K562 (cell line): ENCODE measurements at regions not wholly inside any gene's neighbourhood (a gene's known extent, or its start where the extent isn't known, plus 50 kb on each side); places are given as distances from the start of the nearest gene placed in this dataset.

ENCODE experiments used
- CBX2 ChIP-seq: fragments of 200-600 bp; sonication (generic); IDR thresholded peaks from one replicate; pipeline ENCODE4 v1.6.1; 2012; ENCODE audit warnings: mild to moderate bottlenecking, low read length, inconsistent platforms; ENCODE audit not compliant: insufficient read depth, poor library complexity, severe bottlenecking
- MYNN ChIP-seq, 2 experiments: sonication (generic); formaldehyde crosslinking in 1 of 2; IDR thresholded peaks; 2 replicates each; pipeline versions ENCODE4 v1.5.0 to v1.6.1; 2016 to 2020; ENCODE audit warnings: antibody characterized with exemption in 1 of 2, missing genetic modification reagents in 1 of 2
- NFIC ChIP-seq: fragments of 450-650 bp; IDR thresholded peaks from 2 replicates; pipeline ENCODE4 v1.6.1; 2017; ENCODE audit warnings: mild to moderate bottlenecking, inconsistent platforms
- NFYB ChIP-seq: IDR thresholded peaks from 2 replicates; pipeline ENCODE4 v1.6.1; 2011; ENCODE audit warnings: mild to moderate bottlenecking, moderate library complexity; ENCODE audit not compliant: insufficient read length; ENCODE audit errors: extremely low read depth
- STAT5B ChIP-seq: fragments of 250-450 bp; sonication (Bioruptor Pico); IDR thresholded peaks from 2 replicates; pipeline ENCODE4 v1.8.0; 2021; ENCODE audit warnings: mild to moderate bottlenecking, inconsistent platforms
- TAF1 ChIP-seq: IDR thresholded peaks from 2 replicates; pipeline ENCODE4 v1.6.1; 2011; ENCODE audit warnings: mild to moderate bottlenecking, low read length, moderate library complexity; ENCODE audit not compliant: insufficient read depth, control insufficient read depth, severe bottlenecking; ENCODE audit errors: extremely low read depth
- ZNF217 ChIP-seq: sonication (generic); formaldehyde crosslinking; IDR thresholded peaks from 2 replicates; pipeline ENCODE4 v1.8.0; 2022; ENCODE audit warnings: mild to moderate bottlenecking, missing genetic modification reagents
- TF ChIP-seq, protein P1 (sequence below), 3 experiments: IDR thresholded peaks in 2 of 3; conservative IDR thresholded peaks in 1 of 3; 2 replicates each; pipeline ENCODE4 v1.5.1; 2011 to 2012; ENCODE audit warnings: low read length in 3 of 3, mild to moderate bottlenecking in 3 of 3, control low read depth in 2 of 3, improper control_type of control experiment in 1 of 3, inconsistent platforms in 1 of 3, low read depth in 1 of 3, mixed read lengths in 1 of 3, moderate library complexity in 1 of 3; ENCODE audit not compliant: insufficient read depth in 2 of 3
- TF ChIP-seq, protein P2 (sequence below): fragments of 450-650 bp; IDR thresholded peaks from one replicate; pipeline ENCODE4 v1.6.1; 2018; ENCODE audit warnings: mild to moderate bottlenecking, moderate library complexity; ENCODE audit not compliant: partially characterized antibody

DNA sequence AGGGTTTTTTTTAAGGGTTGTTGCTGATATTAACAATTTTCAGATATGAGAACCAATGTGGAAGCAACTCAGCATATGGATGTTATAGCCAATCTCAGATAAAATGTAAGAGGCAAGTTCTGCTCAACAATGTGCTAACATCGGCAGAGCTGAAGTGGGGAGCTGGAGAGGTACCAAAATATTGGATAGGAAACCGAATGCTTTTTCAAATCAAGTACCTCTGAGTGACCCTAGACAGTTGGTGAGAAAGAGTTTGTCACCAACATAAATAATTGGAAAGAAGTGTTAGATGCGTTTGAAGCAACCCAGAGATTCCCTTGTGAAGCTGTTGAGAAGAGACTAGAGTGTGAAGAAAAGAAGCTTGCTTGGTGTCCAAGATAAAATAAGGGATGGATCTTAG lies 140.7 kb downstream of the SOX4 start:
- TF ChIP-seq NFYB = no peak
- TF ChIP-seq ZNF217 (CRISPR knock-in tag) = no peak
- TF ChIP-seq, protein P1, sequence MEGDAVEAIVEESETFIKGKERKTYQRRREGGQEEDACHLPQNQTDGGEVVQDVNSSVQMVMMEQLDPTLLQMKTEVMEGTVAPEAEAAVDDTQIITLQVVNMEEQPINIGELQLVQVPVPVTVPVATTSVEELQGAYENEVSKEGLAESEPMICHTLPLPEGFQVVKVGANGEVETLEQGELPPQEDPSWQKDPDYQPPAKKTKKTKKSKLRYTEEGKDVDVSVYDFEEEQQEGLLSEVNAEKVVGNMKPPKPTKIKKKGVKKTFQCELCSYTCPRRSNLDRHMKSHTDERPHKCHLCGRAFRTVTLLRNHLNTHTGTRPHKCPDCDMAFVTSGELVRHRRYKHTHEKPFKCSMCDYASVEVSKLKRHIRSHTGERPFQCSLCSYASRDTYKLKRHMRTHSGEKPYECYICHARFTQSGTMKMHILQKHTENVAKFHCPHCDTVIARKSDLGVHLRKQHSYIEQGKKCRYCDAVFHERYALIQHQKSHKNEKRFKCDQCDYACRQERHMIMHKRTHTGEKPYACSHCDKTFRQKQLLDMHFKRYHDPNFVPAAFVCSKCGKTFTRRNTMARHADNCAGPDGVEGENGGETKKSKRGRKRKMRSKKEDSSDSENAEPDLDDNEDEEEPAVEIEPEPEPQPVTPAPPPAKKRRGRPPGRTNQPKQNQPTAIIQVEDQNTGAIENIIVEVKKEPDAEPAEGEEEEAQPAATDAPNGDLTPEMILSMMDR (IDR thresholded peaks at IDR 0.05 in 2 of 3, conservative IDR thresholded peaks at IDR 0.05 in 1 of 3; ENCODE audit: insufficient read depth in 2 of 3, low read depth in 1 of 3, low read length in 3 of 3) = no peak
- TF ChIP-seq TAF1 = no peak
- TF ChIP-seq STAT5B (CRISPR knock-in tag) = no peak
- TF ChIP-seq MYNN (IDR thresholded peaks at IDR 0.05) = no peak
- TF ChIP-seq MYNN (CRISPR knock-in tag; IDR thresholded peaks at IDR 0.05) = no peak
- TF ChIP-seq, protein P2, sequence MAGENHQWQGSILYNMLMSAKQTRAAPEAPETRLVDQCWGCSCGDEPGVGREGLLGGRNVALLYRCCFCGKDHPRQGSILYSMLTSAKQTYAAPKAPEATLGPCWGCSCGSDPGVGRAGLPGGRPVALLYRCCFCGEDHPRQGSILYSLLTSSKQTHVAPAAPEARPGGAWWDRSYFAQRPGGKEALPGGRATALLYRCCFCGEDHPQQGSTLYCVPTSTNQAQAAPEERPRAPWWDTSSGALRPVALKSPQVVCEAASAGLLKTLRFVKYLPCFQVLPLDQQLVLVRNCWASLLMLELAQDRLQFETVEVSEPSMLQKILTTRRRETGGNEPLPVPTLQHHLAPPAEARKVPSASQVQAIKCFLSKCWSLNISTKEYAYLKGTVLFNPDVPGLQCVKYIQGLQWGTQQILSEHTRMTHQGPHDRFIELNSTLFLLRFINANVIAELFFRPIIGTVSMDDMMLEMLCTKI = no peak
- no peak for TF ChIP-seq NFIC
- TF ChIP-seq CBX2 = no peak
